Uterus (tissue), 3 donors: ENCODE measurements at regions not wholly inside any gene's neighbourhood (a gene's known extent, or its start where the extent isn't known, plus 50 kb on each side); places are given as distances from the start of the nearest gene placed in this dataset.
"Not testable (repeated sequence)": the region's sequence is repeated elsewhere in the genome, so short reads cannot be mapped to it uniquely, and the experiment has no call there.

Source experiments
- DNase-seq, 2 donors: peaks; one replicate each; pipeline ENCODE4 v3.0.0-alpha.2; 2019 to 2020
- H3K27ac ChIP-seq, 2 donors: fragments of 200-600 bp; sonication (generic); 1 replicate in 1 of 2; 2 replicates in 1 of 2; pipeline ENCODE4 v1.5.1; 2016 to 2018
- H3K27me3 ChIP-seq, 2 donors: fragments of 200-600 bp; sonication (generic); one replicate each; pipeline ENCODE4 v1.5.1; 2018 to 2019; ENCODE audit warnings: control low read depth in 1 of 2
- H3K36me3 ChIP-seq, 2 donors: fragments of 200-600 bp; sonication (generic); one replicate each; pipeline ENCODE4 v1.5.1; 2019; ENCODE audit warnings: control low read depth in 1 of 2
- H3K4me1 ChIP-seq, 2 donors: fragments of 200-600 bp; sonication (generic); one replicate each; pipeline ENCODE4 v1.5.1; 2018 to 2019; ENCODE audit warnings: control low read depth in 1 of 2
- H3K4me3 ChIP-seq, 2 donors: fragments of 200-600 bp; sonication (generic); 1 replicate in 1 of 2; 2 replicates in 1 of 2; pipeline ENCODE4 v1.5.1; 2018 to 2019; ENCODE audit warnings: mild to moderate bottlenecking in 1 of 2
- H3K9me3 ChIP-seq, 2 donors: fragments of 200-600 bp; sonication (generic); one replicate each; pipeline ENCODE4 v1.5.1; 2019; ENCODE audit warnings: control low read depth in 1 of 2
- CTCF ChIP-seq, 4 experiments: fragments of 200-600 bp in 2 of 4; fragments of 450-650 bp in 2 of 4; sonication (generic) in 2 of 4; IDR thresholded peaks; one replicate each; pipeline ENCODE4 v1.5.1; 2016 to 2019; ENCODE audit warnings: antibody characterized with exemption in 4 of 4, mild to moderate bottlenecking in 2 of 4, moderate library complexity in 1 of 4
- POLR2A ChIP-seq, 2 donors: fragments of 450-650 bp; IDR thresholded peaks; one replicate each; pipeline ENCODE4 v1.6.1; 2016; ENCODE audit warnings: antibody characterized with exemption in 2 of 2, mild to moderate bottlenecking in 1 of 2, moderate library complexity in 1 of 2
- intact Hi-C: fragments of 100-400 bp; cut with DNase I; formaldehyde crosslinking; loops from one replicate; pipeline ENCODE4 v1.15.1; 2023; ENCODE audit warnings: low total_unique reads
- donor health status: DM: yes; HTN: yes; CAD: no.

- no peak for DNase-seq
- no peak for TF ChIP-seq POLR2A (IDR thresholded peaks at IDR 0.05)
- no peak for TF ChIP-seq CTCF (IDR thresholded peaks at IDR 0.05)
- no peaks in the 10 kb centered on the region for H3K9me3 ChIP-seq
- H3K4me3 ChIP-seq, result no peak overlapping the region
- no peak overlapping the region for H3K27ac ChIP-seq
- intact Hi-C loops, result no loop called here
- no peaks in the 10 kb centered on the region for H3K4me1 ChIP-seq
- H3K27me3 ChIP-seq, result no peaks in the 10 kb centered on the region
- no peaks in the 10 kb centered on the region for H3K36me3 ChIP-seq
Measured at GRCh38 chr13:94849254-94849653, 136.9 kb upstream of the SOX21 start.

- TF ChIP-seq CTCF (IDR thresholded peaks at IDR 0.05) (no peak), POLR2A (IDR thresholded peaks at IDR 0.05) (no peak)
- intact Hi-C loops, result no loop called here
- DNase-seq, result no peak
- H3K36me3 ChIP-seq, result no peaks in the 10 kb centered on the region
- no peaks in the 10 kb centered on the region for H3K4me1 ChIP-seq
- H3K27ac ChIP-seq, result no peak overlapping the region
- no peak overlapping the region for H3K4me3 ChIP-seq
- H3K9me3 ChIP-seq, result no peaks in the 10 kb centered on the region
- no peaks in the 10 kb centered on the region for H3K27me3 ChIP-seq
Measured at GRCh38 chr13:94842901-94843300, 130.6 kb upstream of the SOX21 start.

GRCh38 chr13:94837056-94837455 lies 124.7 kb upstream of the SOX21 start:
- intact Hi-C loops, DNase-seq, H3K4me1 ChIP-seq, H3K4me3 ChIP-seq, H3K27ac ChIP-seq, H3K36me3 ChIP-seq, H3K27me3 ChIP-seq, H3K9me3 ChIP-seq: not testable (repeated sequence)

GRCh38 chr13:94829837-94830365 lies 117.6 kb upstream of the SOX21 start:
- DNase-seq, result no peak
- TF ChIP-seq POLR2A (IDR thresholded peaks at IDR 0.05) (no peak), CTCF (IDR thresholded peaks at IDR 0.05) (no peak)
- Histone ChIP-seq H3K36me3 (no peaks in the 10 kb centered on the region), H3K4me1 (no peaks in the 10 kb centered on the region), H3K4me3 (no peak overlapping the region), H3K9me3 (no peaks in the 10 kb centered on the region), H3K27me3 (no peaks in the 10 kb centered on the region), H3K27ac (no peak overlapping the region)
- intact Hi-C loops, result no loop called here

GRCh38 chr13:94829185-94829836 lies 117.0 kb upstream of the SOX21 start:
- no peak overlapping the region for H3K27ac ChIP-seq
- no peak for DNase-seq
- no peak overlapping the region for H3K4me3 ChIP-seq
- TF ChIP-seq POLR2A (IDR thresholded peaks at IDR 0.05), result no peak
- no peak for TF ChIP-seq CTCF (IDR thresholded peaks at IDR 0.05)
- H3K4me1 ChIP-seq, result no peaks in the 10 kb centered on the region
- H3K36me3 ChIP-seq, result no peaks in the 10 kb centered on the region
- intact Hi-C loops, result no loop called here
- H3K27me3 ChIP-seq, result no peaks in the 10 kb centered on the region
- H3K9me3 ChIP-seq, result no peaks in the 10 kb centered on the region

- Histone ChIP-seq H3K36me3 (no peaks in the 10 kb centered on the region), H3K4me1 (no peaks in the 10 kb centered on the region), H3K9me3 (no peaks in the 10 kb centered on the region), H3K4me3 (no peak overlapping the region), H3K27ac (no peak overlapping the region), H3K27me3 (no peaks in the 10 kb centered on the region)
- TF ChIP-seq CTCF (IDR thresholded peaks at IDR 0.05) (no peak), POLR2A (IDR thresholded peaks at IDR 0.05) (no peak)
- DNase-seq, result no peak
- intact Hi-C loops, result no loop called here
Measured at GRCh38 chr13:94827566-94827965, 115.2 kb upstream of the SOX21 start.
